H9 (cell line): ENCODE measurements at regions not wholly inside any gene's neighbourhood (a gene's known extent, or its start where the extent isn't known, plus 50 kb on each side); places are given as distances from the start of the nearest gene placed in this dataset.

Experiments used
- DNase-seq: peaks from one replicate; pipeline ENCODE4 v3.0.0-alpha.2; 2017
- H2AFZ ChIP-seq: one replicate; pipeline ENCODE4 v1.6.1; 2013; ENCODE audit warnings: mild to moderate bottlenecking, low read length, control low read depth, moderate library complexity
- H2AK5ac ChIP-seq: 2 replicates; pipeline ENCODE4 v1.6.1; 2013; ENCODE audit warnings: low read length, control low read depth, mixed read lengths; ENCODE audit not compliant: insufficient read length
- H2BK120ac ChIP-seq: one replicate; pipeline ENCODE4 v1.6.1; 2013; ENCODE audit warnings: low read depth, mild to moderate bottlenecking, low read length, control low read depth, inconsistent platforms; ENCODE audit not compliant: poor library complexity, severe bottlenecking
- H2BK12ac ChIP-seq: 2 replicates; pipeline ENCODE4 v1.6.1; 2013; ENCODE audit warnings: low read length, control low read depth, mixed read lengths, low read depth; ENCODE audit not compliant: insufficient read length
- H2BK15ac ChIP-seq: 2 replicates; pipeline ENCODE4 v1.6.1; 2013; ENCODE audit warnings: low read depth, low read length, control low read depth
- H2BK20ac ChIP-seq: one replicate; pipeline ENCODE4 v1.6.1; 2013; ENCODE audit warnings: low read depth, mild to moderate bottlenecking, low read length, control low read depth, inconsistent platforms; ENCODE audit not compliant: poor library complexity, severe bottlenecking
- H2BK5ac ChIP-seq: 2 replicates; pipeline ENCODE4 v1.6.1; 2013; ENCODE audit warnings: low read length, control low read depth, mixed read lengths; ENCODE audit not compliant: insufficient read length
- H3K14ac ChIP-seq: 2 replicates; pipeline ENCODE4 v1.6.1; 2013; ENCODE audit warnings: low read length, control low read depth; ENCODE audit not compliant: insufficient read depth
- H3K18ac ChIP-seq: 2 replicates; pipeline ENCODE4 v1.6.1; 2013; ENCODE audit warnings: low read depth, mild to moderate bottlenecking, mixed read lengths, low read length, control low read depth; ENCODE audit not compliant: insufficient read length
- H3K23ac ChIP-seq: 2 replicates; pipeline ENCODE4 v1.6.1; 2013; ENCODE audit warnings: low read length, control low read depth, mixed read lengths, low read depth; ENCODE audit not compliant: insufficient read length
- H3K23me2 ChIP-seq: 2 replicates; pipeline ENCODE4 v1.6.1; 2013; ENCODE audit warnings: low read depth, mild to moderate bottlenecking, mixed read lengths, low read length, control low read depth; ENCODE audit not compliant: insufficient read length, poor library complexity, severe bottlenecking
- H3K27ac ChIP-seq: 2 replicates; pipeline ENCODE4 v1.5.1; 2013; ENCODE audit warnings: low read length, control low read depth, mixed read lengths, low read depth; ENCODE audit not compliant: insufficient read length
- H3K27me3 ChIP-seq: 2 replicates; pipeline ENCODE4 v1.6.1; 2013; ENCODE audit warnings: low read length, control low read depth, inconsistent platforms; ENCODE audit not compliant: insufficient read depth
- H3K4ac ChIP-seq: 2 replicates; pipeline ENCODE4 v1.6.1; 2013; ENCODE audit warnings: low read depth, mild to moderate bottlenecking, control low read depth, inconsistent platforms, low read length, moderate library complexity
- H3K4me1 ChIP-seq: 2 replicates; pipeline ENCODE4 v1.6.1; 2013; ENCODE audit warnings: low read length, control low read depth, inconsistent platforms; ENCODE audit not compliant: insufficient read depth
- H3K4me2 ChIP-seq: 2 replicates; pipeline ENCODE4 v1.6.1; 2013; ENCODE audit warnings: low read length, control low read depth, mixed read lengths; ENCODE audit not compliant: insufficient read length, insufficient read depth
- H3K56ac ChIP-seq: 2 replicates; pipeline ENCODE4 v1.6.1; 2013; ENCODE audit warnings: low read depth, mild to moderate bottlenecking, mixed read lengths, low read length, control low read depth; ENCODE audit not compliant: insufficient read length
- H3K79me1 ChIP-seq: 2 replicates; pipeline ENCODE4 v1.6.1; 2013; ENCODE audit warnings: low read depth, mild to moderate bottlenecking, moderate library complexity, low read length, control low read depth, inconsistent platforms; ENCODE audit not compliant: insufficient read depth, poor library complexity, severe bottlenecking
- H3K79me2 ChIP-seq: 2 replicates; pipeline ENCODE4 v1.6.1; 2013; ENCODE audit warnings: low read length, control low read depth, inconsistent platforms; ENCODE audit not compliant: insufficient read depth
- H3K9ac ChIP-seq: 2 replicates; pipeline ENCODE4 v1.6.1; 2013; ENCODE audit warnings: low read length, control low read depth, mixed read lengths; ENCODE audit not compliant: insufficient read length; ENCODE audit errors: extremely low read depth
- H3K9me3 ChIP-seq: one replicate; pipeline ENCODE4 v1.6.1; 2013; ENCODE audit warnings: low read depth, low read length, inconsistent platforms; ENCODE audit not compliant: control insufficient read depth
- H3T11ph ChIP-seq: one replicate; pipeline ENCODE4 v1.6.1; 2013; ENCODE audit warnings: mild to moderate bottlenecking, low read length, control low read depth, inconsistent platforms
- H4K20me1 ChIP-seq: one replicate; pipeline ENCODE4 v1.6.1; 2013; ENCODE audit not compliant: control insufficient read depth, insufficient read length, insufficient read depth
- H4K5ac ChIP-seq: 2 replicates; pipeline ENCODE4 v1.6.1; 2013; ENCODE audit warnings: low read depth, mild to moderate bottlenecking, mixed read lengths, low read length, control low read depth; ENCODE audit not compliant: insufficient read length
- H4K8ac ChIP-seq: replicated peaks from 2 replicates; pipeline ENCODE4 v1.6.1; 2013; ENCODE audit warnings: low read length, control low read depth, mixed read lengths, low read depth; ENCODE audit not compliant: insufficient read length
- H4K91ac ChIP-seq: 2 replicates; pipeline ENCODE4 v1.6.1; 2013; ENCODE audit warnings: low read depth, mild to moderate bottlenecking, moderate library complexity, mixed read lengths, low read length, control low read depth; ENCODE audit not compliant: insufficient read length
- H3K27ac Mint-ChIP-seq, 3 experiments: 2 replicates in 2 of 3; 3 replicates in 1 of 3; pipeline ENCODE4 v1.8.0; 2020 to 2021; ENCODE audit warnings: mixed read lengths in 3 of 3, mild to moderate bottlenecking in 1 of 3, moderate library complexity in 1 of 3
- H3K27me3 Mint-ChIP-seq: 2 replicates; pipeline ENCODE4 v1.8.0; 2021; ENCODE audit warnings: low read depth, mild to moderate bottlenecking, moderate library complexity, mixed read lengths
- H3K36me3 Mint-ChIP-seq, 3 experiments: 2 replicates in 2 of 3; 3 replicates in 1 of 3; pipeline ENCODE4 v1.8.0; 2020 to 2021; ENCODE audit warnings: low read depth in 3 of 3, mixed read lengths in 3 of 3; ENCODE audit not compliant: insufficient read depth in 1 of 3
- H3K4me1 Mint-ChIP-seq, 2 experiments: 2 replicates each; pipeline ENCODE4 v1.8.0; 2020; ENCODE audit warnings: mixed read lengths in 2 of 2
- H3K4me3 Mint-ChIP-seq, 2 experiments: 2 replicates in 1 of 2; 3 replicates in 1 of 2; pipeline ENCODE4 v1.8.0; 2020 to 2021; ENCODE audit warnings: mild to moderate bottlenecking in 2 of 2, mixed read lengths in 2 of 2, moderate library complexity in 1 of 2
- H3K9me3 Mint-ChIP-seq, 2 experiments: 2 replicates in 1 of 2; 3 replicates in 1 of 2; pipeline ENCODE4 v1.8.0; 2020; ENCODE audit warnings: mild to moderate bottlenecking in 2 of 2, mixed read lengths in 2 of 2, moderate library complexity in 1 of 2
- CTCF ChIP-seq: fragments of 200-600 bp; sonication (generic); conservative IDR thresholded peaks from 3 replicates; pipeline ENCODE4 v1.8.0; 2021; ENCODE audit warnings: antibody characterized with exemption, mild to moderate bottlenecking
- WGBS: extraction: QIAGEN DNeasy Blood & Tissue Kit; methylation state at CpG from one replicate; pipeline ENCODE4 v1.1.7; 2013; ENCODE audit warnings: missing lambda C conversion rate, low lambda C conversion rate, mixed read lengths; ENCODE audit not compliant: insufficient read length; ENCODE audit errors: extremely low coverage; 5-methylcytosine and 5-hydroxymethylcytosine counted together

GRCh38 chr1:178577882-178578281, 65.0 kb downstream of the TEX35 start:
- no peak overlapping the region for H3K9ac ChIP-seq
- no peak overlapping the region for H3K4me2 ChIP-seq
- peak overlapping the region in 1 of 3 experiments; percentile 50; a peak in 2 of 7 replicates for H3K27ac Mint-ChIP-seq
- no peak overlapping the region for H3K18ac ChIP-seq
- no peak overlapping the region for H2BK20ac ChIP-seq
- H3K27ac ChIP-seq = no peak overlapping the region
- no peak overlapping the region for H2AFZ ChIP-seq
- H3K27me3 ChIP-seq = no peaks in the 10 kb centered on the region
- H3K4me1 ChIP-seq = peaks cover 9% of the 10 kb centered on the region; the same call in 1 of the 2 replicates
- H3K4me3 Mint-ChIP-seq = no peak overlapping the region
- DNase-seq = no peak
- H3K79me1 ChIP-seq = no peaks in the 10 kb centered on the region
- WGBS = no CpG with 5 or more reads among the region's 4 CpGs
- peaks cover 5% of the 10 kb centered on the region; the same call in 1 of the 2 replicates for H3K27me3 Mint-ChIP-seq
- no peaks in the 10 kb centered on the region for H4K20me1 ChIP-seq
- peaks cover 54 to 64% of the 10 kb centered on the region in 2 experiments for H3K4me1 Mint-ChIP-seq
- H2AK5ac ChIP-seq = no peak overlapping the region
- no peaks in the 10 kb centered on the region for H3K9me3 ChIP-seq
- H2BK15ac ChIP-seq = no peak overlapping the region
- no peaks in the 10 kb centered on the region for H3K23me2 ChIP-seq
- H3K56ac ChIP-seq = no peak overlapping the region
- no peak overlapping the region for H2BK120ac ChIP-seq
- TF ChIP-seq CTCF = no peak
- H3K9me3 Mint-ChIP-seq = no peaks in the 10 kb centered on the region
- no peak overlapping the region for H4K91ac ChIP-seq
- no peaks in the 10 kb centered on the region for H3K79me2 ChIP-seq
- H3K4ac ChIP-seq = no peak overlapping the region
- no peak overlapping the region for H3T11ph ChIP-seq
- no peak overlapping the region for H3K14ac ChIP-seq
- H2BK12ac ChIP-seq = no peak overlapping the region
- no peak overlapping the region for H4K5ac ChIP-seq
- H2BK5ac ChIP-seq = no peak overlapping the region
- H4K8ac ChIP-seq = no peak overlapping the region
- H3K23ac ChIP-seq = no peak overlapping the region
- H3K36me3 Mint-ChIP-seq = no peaks in the 10 kb centered on the region
